Loucy (cell line): ENCODE measurements at regions not wholly inside any gene's neighbourhood (a gene's known extent, or its start where the extent isn't known, plus 50 kb on each side); places are given as distances from the start of the nearest gene placed in this dataset.

Experiments used
- H2AFZ ChIP-seq: fragments of 200-600 bp; sonication (generic); 2 replicates; pipeline ENCODE4 v1.6.0; 2016; ENCODE audit warnings: antibody characterized with exemption, mild to moderate bottlenecking, low read length, moderate library complexity
- H3F3A ChIP-seq: fragments of 200-600 bp; 2 replicates; pipeline ENCODE4 v1.6.0; 2016; ENCODE audit warnings: antibody characterized with exemption, low read depth, mild to moderate bottlenecking
- H3K27me3 ChIP-seq: fragments of 200-600 bp; sonication (generic); 2 replicates; pipeline ENCODE4 v1.6.1; 2014; ENCODE audit warnings: low read length, mild to moderate bottlenecking; ENCODE audit not compliant: insufficient read depth, poor library complexity, severe bottlenecking
- H3K36me3 ChIP-seq: fragments of 200-600 bp; sonication (generic); 2 replicates; pipeline ENCODE4 v1.6.1; 2016; ENCODE audit warnings: low read length; ENCODE audit not compliant: insufficient read depth
- H3K4me1 ChIP-seq: fragments of 200-600 bp; sonication (generic); 2 replicates; pipeline ENCODE4 v1.5.1; 2014; ENCODE audit warnings: low read length, mild to moderate bottlenecking; ENCODE audit not compliant: insufficient read depth, poor library complexity, severe bottlenecking
- H3K4me2 ChIP-seq: fragments of 200-600 bp; sonication (generic); 2 replicates; pipeline ENCODE4 v1.6.0; 2014; ENCODE audit warnings: antibody characterized with exemption, low read length, low read depth, mild to moderate bottlenecking; ENCODE audit not compliant: poor library complexity, severe bottlenecking
- H3K4me3 ChIP-seq: fragments of 200-600 bp; sonication (generic); 2 replicates; pipeline ENCODE4 v1.5.1; 2014; ENCODE audit warnings: low read length, mild to moderate bottlenecking, mixed read lengths; ENCODE audit not compliant: poor library complexity, severe bottlenecking
- H3K79me2 ChIP-seq: fragments of 200-600 bp; sonication (generic); 2 replicates; pipeline ENCODE4 v1.6.1; 2014; ENCODE audit warnings: low read length; ENCODE audit not compliant: insufficient read depth
- H3K9ac ChIP-seq: fragments of 200-600 bp; sonication (generic); 2 replicates; pipeline ENCODE4 v1.6.0; 2014; ENCODE audit warnings: mild to moderate bottlenecking, low read depth, low read length, moderate library complexity; ENCODE audit not compliant: poor library complexity, severe bottlenecking
- H3K9me2 ChIP-seq: fragments of 200-600 bp; sonication (generic); replicated peaks from 2 replicates; pipeline ENCODE4 v1.6.1; 2016; ENCODE audit warnings: low read depth, low read length, mixed read lengths
- H3K9me3 ChIP-seq: fragments of 200-600 bp; sonication (generic); 2 replicates; pipeline ENCODE4 v1.6.1; 2014; ENCODE audit warnings: mild to moderate bottlenecking, antibody characterized with exemption, low read length, low read depth; ENCODE audit not compliant: insufficient read depth
- H4K20me1 ChIP-seq: fragments of 200-600 bp; sonication (generic); 2 replicates; pipeline ENCODE4 v1.6.0; 2014; ENCODE audit warnings: antibody characterized with exemption, low read length, mild to moderate bottlenecking; ENCODE audit not compliant: insufficient read depth, poor library complexity, severe bottlenecking
- EZH2phosphoT487 ChIP-seq: fragments of 200-600 bp; IDR thresholded peaks from 2 replicates; pipeline ENCODE4 v1.6.1; 2018; ENCODE audit warnings: antibody characterized with exemption, mild to moderate bottlenecking, moderate library complexity, borderline replicate concordance
- TF ChIP-seq, protein P1 (sequence below): fragments of 200-600 bp; sonication (generic); conservative IDR thresholded peaks from 2 replicates; pipeline ENCODE4 v1.5.1; 2014; ENCODE audit warnings: mild to moderate bottlenecking, antibody characterized with exemption, low read length

DNA sequence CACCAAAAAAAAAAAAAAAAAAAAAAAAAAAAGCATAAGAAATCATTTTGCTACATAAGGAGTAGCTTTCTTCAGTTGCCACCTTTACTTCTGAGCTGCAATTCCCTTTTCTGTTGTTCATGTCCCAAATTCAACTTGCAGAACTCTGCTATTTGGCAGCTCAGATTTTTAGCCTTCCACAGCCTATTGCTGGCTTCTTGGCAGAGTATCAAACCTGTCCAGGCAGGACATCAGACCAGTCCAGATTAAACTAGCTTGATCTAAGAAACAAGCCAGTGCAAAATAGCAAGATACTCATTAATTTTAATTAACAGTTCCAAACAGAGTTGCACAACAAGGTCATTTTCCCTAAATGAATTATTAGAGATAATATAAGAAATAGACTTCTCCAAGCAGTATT is 123.6 kb upstream of the NR3C2 start:
- H4K20me1 ChIP-seq = no peaks in the 10 kb centered on the region
- H3K27me3 ChIP-seq = no peaks in the 10 kb centered on the region
- H2AFZ ChIP-seq = no peak overlapping the region
- H3K4me3 ChIP-seq = no peak overlapping the region
- no peaks in the 10 kb centered on the region for H3K79me2 ChIP-seq
- no peaks in the 10 kb centered on the region for H3K9me3 ChIP-seq
- no peak overlapping the region for H3K4me2 ChIP-seq
- H3K9me2 ChIP-seq = no peaks in the 10 kb centered on the region
- no peaks in the 10 kb centered on the region for H3K4me1 ChIP-seq
- TF ChIP-seq, protein P1, sequence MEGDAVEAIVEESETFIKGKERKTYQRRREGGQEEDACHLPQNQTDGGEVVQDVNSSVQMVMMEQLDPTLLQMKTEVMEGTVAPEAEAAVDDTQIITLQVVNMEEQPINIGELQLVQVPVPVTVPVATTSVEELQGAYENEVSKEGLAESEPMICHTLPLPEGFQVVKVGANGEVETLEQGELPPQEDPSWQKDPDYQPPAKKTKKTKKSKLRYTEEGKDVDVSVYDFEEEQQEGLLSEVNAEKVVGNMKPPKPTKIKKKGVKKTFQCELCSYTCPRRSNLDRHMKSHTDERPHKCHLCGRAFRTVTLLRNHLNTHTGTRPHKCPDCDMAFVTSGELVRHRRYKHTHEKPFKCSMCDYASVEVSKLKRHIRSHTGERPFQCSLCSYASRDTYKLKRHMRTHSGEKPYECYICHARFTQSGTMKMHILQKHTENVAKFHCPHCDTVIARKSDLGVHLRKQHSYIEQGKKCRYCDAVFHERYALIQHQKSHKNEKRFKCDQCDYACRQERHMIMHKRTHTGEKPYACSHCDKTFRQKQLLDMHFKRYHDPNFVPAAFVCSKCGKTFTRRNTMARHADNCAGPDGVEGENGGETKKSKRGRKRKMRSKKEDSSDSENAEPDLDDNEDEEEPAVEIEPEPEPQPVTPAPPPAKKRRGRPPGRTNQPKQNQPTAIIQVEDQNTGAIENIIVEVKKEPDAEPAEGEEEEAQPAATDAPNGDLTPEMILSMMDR = no peak
- no peak for TF ChIP-seq EZH2phosphoT487
- H3F3A ChIP-seq = no peaks in the 10 kb centered on the region
- H3K9ac ChIP-seq = no peak overlapping the region
- no peaks in the 10 kb centered on the region for H3K36me3 ChIP-seq

- no peak for TF ChIP-seq EZH2phosphoT487
- TF ChIP-seq, protein P1 = no peak
- no peak overlapping the region for H2AFZ ChIP-seq
- H3K27me3 ChIP-seq = no peaks in the 10 kb centered on the region
- H3K9me2 ChIP-seq = no peaks in the 10 kb centered on the region
- H4K20me1 ChIP-seq = no peaks in the 10 kb centered on the region
- H3K79me2 ChIP-seq = no peaks in the 10 kb centered on the region
- no peaks in the 10 kb centered on the region for H3K4me1 ChIP-seq
- no peaks in the 10 kb centered on the region for H3F3A ChIP-seq
- H3K9me3 ChIP-seq = no peaks in the 10 kb centered on the region
- H3K4me2 ChIP-seq = no peak overlapping the region
- no peak overlapping the region for H3K9ac ChIP-seq
- no peaks in the 10 kb centered on the region for H3K36me3 ChIP-seq
- H3K4me3 ChIP-seq = no peak overlapping the region
Observed at GRCh38 chr4:148563684-148564083, 121.5 kb upstream of the NR3C2 start.

- TF ChIP-seq EZH2phosphoT487 = no peak
- TF ChIP-seq, protein P1 = no peak
- no peaks in the 10 kb centered on the region for H3K27me3 ChIP-seq
- H3K9me2 ChIP-seq = no peaks in the 10 kb centered on the region
- no peak overlapping the region for H3K9ac ChIP-seq
- H3K79me2 ChIP-seq = no peaks in the 10 kb centered on the region
- H2AFZ ChIP-seq = no peak overlapping the region
- H3K36me3 ChIP-seq = no peaks in the 10 kb centered on the region
- H3K4me1 ChIP-seq = no peaks in the 10 kb centered on the region
- H3K4me2 ChIP-seq = no peak overlapping the region
- H3K9me3 ChIP-seq = no peaks in the 10 kb centered on the region
- no peak overlapping the region for H3K4me3 ChIP-seq
- no peaks in the 10 kb centered on the region for H4K20me1 ChIP-seq
- no peaks in the 10 kb centered on the region for H3F3A ChIP-seq
Observed at GRCh38 chr4:148561467-148561866, 119.3 kb upstream of the NR3C2 start.
